HG02642 (cell line): ENCODE measurements at regions not wholly inside any gene's neighbourhood (a gene's known extent, or its start where the extent isn't known, plus 50 kb on each side); places are given as distances from the start of the nearest gene placed in this dataset.

ENCODE experiments used
- ATAC-seq: cut with Tn5 transposase; IDR thresholded peaks from one replicate; pipeline ENCODE4 v1.9.1; 2021; ENCODE audit warnings: mild to moderate bottlenecking; ENCODE audit not compliant: unreplicated experiment, poor library complexity

- ATAC-seq, result no peak
Observed at GRCh38 chr5:68521776-68522175, 306.2 kb downstream of the PIK3R1 start.

- ATAC-seq, result no peak
Observed at GRCh38 chr5:68522863-68523262, 307.3 kb downstream of the PIK3R1 start.

DNA sequence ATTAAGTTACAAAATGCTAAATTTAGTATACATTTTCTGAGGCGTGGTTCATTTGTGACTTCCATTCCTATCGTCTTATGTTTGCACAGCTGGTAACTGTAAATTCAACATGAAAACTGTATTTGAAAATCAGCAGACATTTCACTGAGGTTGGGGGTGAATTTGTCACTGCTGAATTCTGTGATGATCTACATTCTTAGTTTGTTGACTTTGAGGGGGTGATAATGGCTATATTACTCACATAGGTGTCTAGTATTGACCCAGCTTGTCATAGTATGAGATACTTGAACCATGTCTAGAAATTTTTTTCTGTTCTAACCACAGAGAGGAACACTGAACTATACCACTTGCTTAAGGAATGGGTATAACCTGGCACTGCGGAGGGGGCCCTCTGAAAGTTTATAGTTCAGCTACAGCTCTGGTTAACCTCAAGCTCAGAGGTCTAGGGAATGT lies 313.3 kb downstream of the PIK3R1 start:
- ATAC-seq, result no peak

DNA sequence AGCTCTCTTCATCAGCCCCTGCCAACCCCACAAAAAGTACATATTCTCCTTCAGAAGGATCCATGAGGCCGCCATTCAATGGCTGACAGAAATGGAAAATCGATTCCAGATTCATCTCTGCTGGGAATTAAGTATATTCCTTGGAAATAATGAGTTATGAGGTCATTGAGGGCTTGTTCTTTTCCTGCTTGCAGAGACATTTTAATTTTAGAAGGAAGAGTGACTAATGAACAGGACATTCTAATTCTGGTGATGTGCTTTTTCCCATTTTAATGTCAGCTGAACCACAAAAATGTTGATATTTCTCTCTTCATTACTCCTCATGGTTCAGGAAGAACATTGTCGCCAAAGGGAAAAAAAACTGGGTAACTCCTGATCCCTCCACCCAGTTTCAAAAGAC lies 314.0 kb downstream of the PIK3R1 start:
- no peak for ATAC-seq

GRCh38 chr5:68531970-68532369 lies 316.4 kb downstream of the PIK3R1 start:
- ATAC-seq, result no peak

- ATAC-seq, result no peak
Observed at GRCh38 chr5:68533051-68533450, 317.5 kb downstream of the PIK3R1 start.

DNA sequence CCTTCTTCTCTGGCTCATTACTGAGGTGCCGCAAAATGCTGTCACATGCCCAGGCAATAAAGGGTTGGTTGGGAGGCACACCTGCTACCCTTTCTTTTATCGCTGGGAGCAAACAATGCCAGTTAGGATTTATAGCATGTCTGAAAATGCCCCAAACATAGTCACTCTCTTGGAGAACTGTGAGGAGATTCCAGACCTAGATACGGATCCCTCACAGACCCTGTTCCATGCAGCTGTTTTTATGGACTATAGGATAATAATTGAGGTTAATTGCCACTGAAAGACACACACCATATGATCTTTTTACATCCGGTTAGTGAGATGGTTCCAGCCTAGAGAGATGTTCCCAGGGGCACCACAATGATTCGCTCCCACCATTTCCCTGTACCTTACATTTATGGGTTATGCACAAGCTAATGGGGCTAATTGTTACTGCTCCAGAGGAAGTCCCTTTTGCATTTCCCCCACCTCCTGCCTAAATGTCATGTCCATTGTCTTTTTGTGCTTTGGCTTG lies 318.1 kb downstream of the PIK3R1 start:
- no peak for ATAC-seq

DNA sequence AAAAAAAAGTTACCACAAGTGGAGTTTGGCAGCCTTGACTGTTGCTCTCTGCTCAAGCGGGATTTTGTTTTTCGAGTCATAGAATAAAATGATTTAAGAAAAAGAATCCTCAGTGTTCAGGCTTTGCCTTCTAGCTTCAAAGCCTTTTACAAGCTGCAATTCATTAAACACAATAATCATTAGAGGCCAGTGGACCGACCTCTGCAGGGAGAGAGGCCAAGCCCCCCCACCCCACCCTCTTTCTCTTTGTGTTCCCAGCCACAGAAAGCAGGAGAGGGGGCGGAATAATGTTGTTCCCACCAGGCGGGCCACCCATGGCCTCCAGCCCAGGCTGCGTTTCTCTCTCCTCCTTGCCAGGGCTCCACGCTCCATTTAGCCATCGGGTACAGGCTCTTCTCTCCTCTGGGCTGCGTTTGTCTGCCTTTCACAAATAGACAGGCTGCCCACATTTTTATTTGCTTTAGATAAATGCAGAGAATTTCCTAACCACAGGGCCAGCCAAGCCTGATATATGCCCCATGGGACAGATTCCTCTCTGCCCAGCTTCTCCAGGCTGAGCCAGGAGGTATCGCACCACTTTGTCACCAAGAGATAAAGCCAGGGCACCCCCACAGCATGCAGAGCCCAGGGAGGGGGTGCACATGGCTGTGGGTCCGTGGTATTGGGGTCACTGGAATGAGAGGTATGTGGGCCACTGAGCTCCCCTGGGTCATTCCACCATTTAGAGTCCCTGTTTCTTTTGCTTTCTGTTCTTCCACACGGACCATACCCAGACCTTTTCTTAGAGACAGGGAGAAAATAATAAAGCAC lies 318.8 kb downstream of the PIK3R1 start:
- no peak for ATAC-seq

- ATAC-seq, result no peak
Observed at GRCh38 chr5:68534956-68535520, 319.5 kb downstream of the PIK3R1 start.

- no peak for ATAC-seq
Observed at GRCh38 chr5:68538814-68539420, 323.4 kb downstream of the PIK3R1 start.

- no peak for ATAC-seq
Observed at GRCh38 chr5:68540798-68541590, 325.4 kb downstream of the PIK3R1 start.

DNA sequence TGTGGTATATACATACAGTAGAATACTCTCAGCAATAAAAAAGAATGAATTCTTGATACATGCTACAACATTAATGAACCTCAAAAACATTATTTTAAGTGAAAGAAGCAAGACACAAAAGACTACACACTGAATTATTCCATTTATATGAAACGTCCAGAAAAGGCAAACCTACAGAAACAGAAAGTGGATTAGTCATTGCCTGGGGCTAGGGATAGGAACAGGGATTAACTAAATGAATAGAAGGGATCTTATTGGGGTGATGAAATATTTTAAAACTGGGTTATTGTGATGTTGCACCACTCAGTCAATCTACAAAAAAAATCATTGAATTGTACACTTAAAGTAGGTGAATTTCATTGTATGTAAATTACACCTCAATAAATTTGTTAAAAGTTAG lies 326.7 kb downstream of the PIK3R1 start:
- no peak for ATAC-seq

DNA sequence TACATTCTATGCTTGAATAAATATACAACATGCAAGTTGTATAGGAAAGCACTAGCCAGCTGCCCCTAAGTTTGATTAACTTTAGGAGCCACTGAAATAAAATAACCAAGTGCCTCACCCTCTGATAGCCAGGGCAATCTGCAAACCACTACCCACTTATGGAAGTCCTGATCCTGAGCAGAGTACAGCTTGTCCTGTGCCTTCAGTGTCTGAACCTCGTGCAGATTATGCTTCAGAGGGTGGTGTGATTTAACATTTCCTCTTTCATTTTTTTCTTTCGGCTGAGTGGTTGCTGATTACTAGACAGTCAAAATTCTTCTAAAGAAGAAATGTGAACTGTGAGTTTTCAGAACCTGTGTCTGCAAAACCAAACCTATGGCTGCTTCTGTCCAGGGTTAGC lies 327.7 kb downstream of the PIK3R1 start:
- no peak for ATAC-seq

- no peak for ATAC-seq
Observed at GRCh38 chr5:68544091-68544647, 328.6 kb downstream of the PIK3R1 start.

- ATAC-seq, result no peak
Observed at GRCh38 chr5:68544648-68545552, 329.3 kb downstream of the PIK3R1 start.

- ATAC-seq, result no peak
Observed at GRCh38 chr5:68545636-68546295, 330.2 kb downstream of the PIK3R1 start.

- no peak for ATAC-seq
Observed at GRCh38 chr5:68547056-68547455, 331.5 kb downstream of the PIK3R1 start.

GRCh38 chr5:68547622-68548021 lies 332.1 kb downstream of the PIK3R1 start:
- ATAC-seq, result no peak
